Memory B cell (primary cell): ENCODE measurements at regions not wholly inside any gene's neighbourhood (a gene's known extent, or its start where the extent isn't known, plus 50 kb on each side); places are given as distances from the start of the nearest gene placed in this dataset.

Experiments used
- ATAC-seq: fragments of 150-1000 bp; cut with Tn5 transposase; 2 replicates; pipeline ENCODE4 v1.10.0; 2021; ENCODE audit warnings: low read depth, mild to moderate bottlenecking, moderate library complexity
- DNase-seq, 2 donors: peaks; one replicate each; pipeline ENCODE4 v3.0.0; 2022; ENCODE audit warnings: low spot score in 2 of 2
- H3K27ac Mint-ChIP-seq: one replicate; pipeline ENCODE4 v1.8.0; 2022; ENCODE audit warnings: mild to moderate bottlenecking, moderate library complexity, mixed read lengths
- H3K27me3 Mint-ChIP-seq: one replicate; pipeline ENCODE4 v1.8.0; 2022; ENCODE audit warnings: mixed read lengths
- H3K36me3 Mint-ChIP-seq: one replicate; pipeline ENCODE4 v1.8.0; 2022; ENCODE audit warnings: mild to moderate bottlenecking, mixed read lengths
- H3K4me1 Mint-ChIP-seq: one replicate; pipeline ENCODE4 v1.8.0; 2022; ENCODE audit warnings: mixed read lengths
- H3K4me3 Mint-ChIP-seq: one replicate; pipeline ENCODE4 v1.8.0; 2022; ENCODE audit warnings: mild to moderate bottlenecking, moderate library complexity, mixed read lengths
- H3K9me3 Mint-ChIP-seq: one replicate; pipeline ENCODE4 v1.8.0; 2022; ENCODE audit warnings: mixed read lengths

- ATAC-seq: no peak
- Mint-ChIP-seq H3K27ac (no peak overlapping the region), H3K4me3 (no peak overlapping the region), H3K27me3 (no peaks in the 10 kb centered on the region), H3K4me1 (no peaks in the 10 kb centered on the region), H3K36me3 (no peaks in the 10 kb centered on the region), H3K9me3 (peaks cover 8% of the 10 kb centered on the region)
- no peak for DNase-seq
Measured at GRCh38 chr12:115088995-115089841, 405.2 kb upstream of the TBX3 start.

GRCh38 chr12:115088328-115088994 is 404.5 kb upstream of the TBX3 start:
- peaks cover 8% of the 10 kb centered on the region for H3K9me3 Mint-ChIP-seq
- no peaks in the 10 kb centered on the region for H3K4me1 Mint-ChIP-seq
- ATAC-seq (no peak), DNase-seq (no peak)
- H3K27ac Mint-ChIP-seq: no peak overlapping the region
- H3K36me3 Mint-ChIP-seq: no peaks in the 10 kb centered on the region
- no peak overlapping the region for H3K4me3 Mint-ChIP-seq
- no peaks in the 10 kb centered on the region for H3K27me3 Mint-ChIP-seq

GRCh38 chr12:115085594-115085993 is 401.6 kb upstream of the TBX3 start:
- H3K4me3 Mint-ChIP-seq: no peak overlapping the region
- H3K27ac Mint-ChIP-seq: no peak overlapping the region
- no peaks in the 10 kb centered on the region for H3K36me3 Mint-ChIP-seq
- DNase-seq (no peak), ATAC-seq (no peak)
- no peaks in the 10 kb centered on the region for H3K4me1 Mint-ChIP-seq
- H3K27me3 Mint-ChIP-seq: no peaks in the 10 kb centered on the region
- peaks cover 2% of the 10 kb centered on the region for H3K9me3 Mint-ChIP-seq

- no peak overlapping the region for H3K4me3 Mint-ChIP-seq
- ATAC-seq: no peak
- H3K27ac Mint-ChIP-seq: no peak overlapping the region
- no peaks in the 10 kb centered on the region for H3K27me3 Mint-ChIP-seq
- H3K4me1 Mint-ChIP-seq: no peaks in the 10 kb centered on the region
- no peak for DNase-seq
- H3K36me3 Mint-ChIP-seq: no peaks in the 10 kb centered on the region
- H3K9me3 Mint-ChIP-seq: peaks cover 7% of the 10 kb centered on the region
Measured at GRCh38 chr12:115079760-115080159, 395.8 kb upstream of the TBX3 start.

GRCh38 chr12:115078990-115079389 is 395.0 kb upstream of the TBX3 start:
- H3K36me3 Mint-ChIP-seq: no peaks in the 10 kb centered on the region
- ATAC-seq (no peak), DNase-seq (no peak)
- H3K4me3 Mint-ChIP-seq: no peak overlapping the region
- H3K27me3 Mint-ChIP-seq: peaks cover 1% of the 10 kb centered on the region
- peaks cover 7% of the 10 kb centered on the region for H3K9me3 Mint-ChIP-seq
- no peaks in the 10 kb centered on the region for H3K4me1 Mint-ChIP-seq
- no peak overlapping the region for H3K27ac Mint-ChIP-seq

DNA sequence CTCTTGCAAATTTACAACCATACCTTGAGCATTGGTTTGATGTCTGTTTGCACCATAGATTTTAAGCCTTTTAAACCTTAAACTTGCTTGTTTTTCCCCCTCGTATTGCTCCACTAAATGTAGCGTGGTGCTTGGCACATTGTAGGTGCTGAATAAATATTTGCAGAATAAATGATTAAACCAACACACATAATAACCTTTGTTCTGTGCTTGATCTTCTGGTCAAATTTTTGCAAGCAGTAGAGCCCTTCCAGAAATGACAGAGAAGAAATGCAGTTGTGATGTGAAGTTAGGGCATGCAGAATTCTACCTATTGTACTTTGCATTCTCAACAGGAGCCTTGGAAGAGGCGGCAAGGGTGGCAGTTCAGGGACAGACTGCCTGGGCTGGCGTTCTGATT is 394.4 kb upstream of the TBX3 start:
- peaks cover 7% of the 10 kb centered on the region for H3K9me3 Mint-ChIP-seq
- DNase-seq: no peak
- no peak overlapping the region for H3K4me3 Mint-ChIP-seq
- no peak for ATAC-seq
- H3K27ac Mint-ChIP-seq: no peak overlapping the region
- no peaks in the 10 kb centered on the region for H3K36me3 Mint-ChIP-seq
- no peaks in the 10 kb centered on the region for H3K4me1 Mint-ChIP-seq
- H3K27me3 Mint-ChIP-seq: peaks cover 1% of the 10 kb centered on the region

GRCh38 chr12:115075552-115076170 is 391.7 kb upstream of the TBX3 start:
- Mint-ChIP-seq H3K9me3 (peaks cover 10% of the 10 kb centered on the region), H3K4me1 (no peaks in the 10 kb centered on the region), H3K27me3 (peaks cover 3% of the 10 kb centered on the region), H3K27ac (no peak overlapping the region), H3K4me3 (no peak overlapping the region), H3K36me3 (no peaks in the 10 kb centered on the region)
- ATAC-seq (no peak), DNase-seq (no peak)

GRCh38 chr12:115074617-115075016 is 390.6 kb upstream of the TBX3 start:
- Mint-ChIP-seq H3K27me3 (peaks cover 3% of the 10 kb centered on the region), H3K27ac (no peak overlapping the region), H3K4me3 (no peak overlapping the region), H3K36me3 (no peaks in the 10 kb centered on the region), H3K9me3 (peaks cover 12% of the 10 kb centered on the region), H3K4me1 (no peaks in the 10 kb centered on the region)
- ATAC-seq: no peak
- no peak for DNase-seq

DNA sequence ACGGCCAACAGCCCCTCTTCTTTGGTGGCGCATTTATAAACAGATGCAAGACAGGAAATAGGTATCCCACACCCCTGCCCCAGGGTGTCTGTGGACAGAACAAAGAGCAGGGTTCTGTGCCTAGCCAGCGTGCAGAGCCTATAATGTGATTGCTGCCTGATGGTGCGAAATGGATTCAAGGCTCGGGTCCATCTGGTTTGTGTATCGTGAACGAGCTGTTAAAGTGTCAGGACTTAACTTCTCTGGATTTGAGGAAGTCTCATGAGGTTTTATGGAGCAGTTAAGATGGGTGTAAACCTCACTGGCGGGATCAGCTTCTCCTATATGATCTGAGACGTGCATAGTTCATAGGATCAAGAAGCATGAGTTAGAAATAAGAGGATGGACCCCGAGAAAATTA is 388.7 kb upstream of the TBX3 start:
- Mint-ChIP-seq H3K27me3 (peaks cover 3% of the 10 kb centered on the region), H3K9me3 (peaks cover 13% of the 10 kb centered on the region)
- no peak for ATAC-seq

DNA sequence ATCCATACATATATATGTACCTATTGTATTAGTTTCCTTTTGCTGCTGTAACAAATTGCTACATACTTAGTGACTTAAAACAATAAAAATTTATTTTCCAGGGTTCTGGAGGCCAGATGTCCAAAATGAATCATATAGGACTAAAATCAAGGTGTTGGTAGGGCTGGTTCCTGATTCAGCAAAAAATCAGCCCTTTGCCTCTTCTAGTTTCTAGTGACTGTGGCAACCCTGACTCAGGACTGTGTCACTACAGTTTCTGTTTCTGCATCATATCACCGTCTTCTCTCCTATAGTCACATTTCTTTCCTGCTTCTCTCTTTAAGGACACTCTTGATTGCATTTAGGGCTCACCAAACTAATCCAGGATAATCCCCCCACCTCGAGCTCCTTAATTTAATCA is 386.3 kb upstream of the TBX3 start:
- Mint-ChIP-seq H3K27me3 (peaks cover 3% of the 10 kb centered on the region), H3K4me1 (no peaks in the 10 kb centered on the region), H3K36me3 (no peaks in the 10 kb centered on the region), H3K4me3 (no peak overlapping the region), H3K27ac (no peak overlapping the region), H3K9me3 (peaks cover 9% of the 10 kb centered on the region)
- no peak for DNase-seq
- no peak for ATAC-seq

More for the DNA sequence above, 388.7 kb upstream of the TBX3 start:
- H3K36me3 Mint-ChIP-seq: no peaks in the 10 kb centered on the region
- no peak overlapping the region for H3K27ac Mint-ChIP-seq
- no peak overlapping the region for H3K4me3 Mint-ChIP-seq
- no peaks in the 10 kb centered on the region for H3K4me1 Mint-ChIP-seq
- DNase-seq: no peak

DNA sequence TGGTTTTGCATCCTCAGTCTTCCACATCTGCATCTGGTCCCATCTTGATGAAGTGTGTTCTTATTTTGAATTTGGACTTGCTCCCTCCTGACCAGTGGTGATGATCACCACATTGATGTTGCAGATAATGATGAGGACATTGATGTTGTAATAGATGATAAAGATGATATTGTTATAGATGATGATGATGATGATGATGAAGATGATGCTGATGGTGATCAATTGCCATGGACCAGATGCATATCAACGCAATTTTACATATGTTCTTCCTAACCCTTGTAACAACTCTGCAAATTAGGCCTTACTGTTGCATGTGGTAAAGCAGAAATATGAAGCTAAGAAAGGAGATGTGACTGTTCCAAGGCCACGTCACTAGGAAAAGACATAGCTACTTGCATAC is 380.3 kb upstream of the TBX3 start:
- Mint-ChIP-seq H3K27me3 (no peaks in the 10 kb centered on the region), H3K27ac (no peak overlapping the region), H3K4me1 (no peaks in the 10 kb centered on the region), H3K36me3 (no peaks in the 10 kb centered on the region), H3K9me3 (peaks cover 5% of the 10 kb centered on the region), H3K4me3 (no peak overlapping the region)
- ATAC-seq: no peak
- DNase-seq: no peak

GRCh38 chr12:115062741-115063140 is 378.8 kb upstream of the TBX3 start:
- no peak for DNase-seq
- no peaks in the 10 kb centered on the region for H3K27me3 Mint-ChIP-seq
- no peak overlapping the region for H3K4me3 Mint-ChIP-seq
- H3K9me3 Mint-ChIP-seq: peaks cover 5% of the 10 kb centered on the region
- H3K36me3 Mint-ChIP-seq: no peaks in the 10 kb centered on the region
- ATAC-seq: no peak
- no peaks in the 10 kb centered on the region for H3K4me1 Mint-ChIP-seq
- H3K27ac Mint-ChIP-seq: no peak overlapping the region

DNA sequence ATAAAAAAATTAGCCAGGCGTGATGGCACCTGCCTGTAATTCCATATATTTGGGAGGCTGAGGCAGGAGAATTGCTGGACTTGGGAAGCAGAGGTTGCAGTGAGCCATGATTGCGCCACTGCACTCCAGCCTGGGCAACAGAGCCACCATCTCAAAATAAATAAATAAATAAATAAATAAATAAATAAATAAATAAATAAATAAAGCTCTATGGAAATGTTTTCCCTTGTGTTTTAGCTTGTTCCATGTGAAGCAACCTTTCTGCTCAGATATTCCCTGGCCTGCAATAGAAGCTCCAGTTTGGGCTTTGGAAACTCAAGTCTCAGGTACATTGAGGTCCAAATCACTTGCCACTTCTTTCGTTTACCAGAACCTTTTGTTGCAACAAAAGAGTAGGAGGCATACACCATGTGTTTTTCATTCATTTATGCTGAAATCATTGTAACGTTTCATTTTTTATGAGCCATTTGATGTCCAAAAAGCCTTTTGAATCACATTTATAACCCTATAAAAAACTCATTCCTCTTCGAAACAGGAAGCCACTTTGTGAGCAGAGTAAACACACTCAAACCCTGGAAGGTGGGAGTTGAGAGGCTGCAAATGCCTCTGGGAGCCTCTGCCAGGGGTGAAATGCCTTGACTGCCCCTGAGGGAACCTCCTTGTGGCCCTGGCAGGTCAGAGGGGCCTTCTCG is 376.6 kb upstream of the TBX3 start:
- peaks cover 6% of the 10 kb centered on the region for H3K9me3 Mint-ChIP-seq
- no peaks in the 10 kb centered on the region for H3K4me1 Mint-ChIP-seq
- no peak for DNase-seq
- no peak overlapping the region for H3K4me3 Mint-ChIP-seq
- no peak for ATAC-seq
- H3K36me3 Mint-ChIP-seq: no peaks in the 10 kb centered on the region
- no peak overlapping the region for H3K27ac Mint-ChIP-seq
- H3K27me3 Mint-ChIP-seq: no peaks in the 10 kb centered on the region

- no peak for ATAC-seq
- H3K4me1 Mint-ChIP-seq: no peaks in the 10 kb centered on the region
- no peaks in the 10 kb centered on the region for H3K27me3 Mint-ChIP-seq
- no peak overlapping the region for H3K4me3 Mint-ChIP-seq
- DNase-seq: no peak
- no peak overlapping the region for H3K27ac Mint-ChIP-seq
- H3K36me3 Mint-ChIP-seq: no peaks in the 10 kb centered on the region
- peaks cover 5% of the 10 kb centered on the region for H3K9me3 Mint-ChIP-seq
Measured at GRCh38 chr12:115057445-115057844, 373.5 kb upstream of the TBX3 start.
